ENCODE measurements at regions not wholly inside any gene's neighbourhood (a gene's known extent, or its start where the extent isn't known, plus 50 kb on each side); places are given as distances from the start of the nearest gene placed in this dataset.

- dilution Hi-C loops (cut with HindIII; ENCODE audit: low sequenced_read_pairs, unreplicated experiment) (no loop called here), intact Hi-C loops (cut with micrococcal nuclease) (no loop called here), in situ Hi-C loops (cut with MboI; ENCODE audit: low sequenced_read_pairs) (no loop called here)
- Histone ChIP-seq H3K27ac (ENCODE audit: insufficient read depth, low read length) (no peak overlapping the region), H3K79me1 (ENCODE audit: low read depth in 1 of 2, low read length in 2 of 2) (no peaks in the 10 kb centered on the region), H3K4me1 (ENCODE audit: control insufficient read depth, insufficient read depth, low read length) (no peaks in the 10 kb centered on the region), H2AK5ac (ENCODE audit: low read depth, low read length) (no peak overlapping the region), H3K4me2 (ENCODE audit: low read depth, low read length) (no peak overlapping the region), H3K4ac (ENCODE audit: low read depth, low read length) (no peak overlapping the region), H3K27me3 (ENCODE audit: control insufficient read depth, insufficient read depth, low read length) (no peaks in the 10 kb centered on the region), H2AK9ac (replicated peaks; ENCODE audit: low read depth, low read length, poor library complexity) (no peak overlapping the region), H2BK120ac (ENCODE audit: low read depth, low read length) (no peak overlapping the region), H3K18ac (ENCODE audit: low read depth, low read length) (no peak overlapping the region), H4K8ac (ENCODE audit: low read depth in 2 of 2, low read length in 2 of 2) (no peak overlapping the region), H3K23ac (ENCODE audit: low read depth, low read length) (no peak overlapping the region), H3K9ac (ENCODE audit: low read depth, low read length) (no peak overlapping the region), H4K20me1 (ENCODE audit: insufficient read depth, low read length) (no peaks in the 10 kb centered on the region), H3K36me3 (ENCODE audit: control insufficient read depth, insufficient read depth, low read length) (no peaks in the 10 kb centered on the region), H3K9me1 (ENCODE audit: insufficient read depth, low read length) (no peaks in the 10 kb centered on the region), H2BK15ac (ENCODE audit: low read depth, low read length) (no peak overlapping the region), H2BK20ac (ENCODE audit: low read depth, low read length) (no peak overlapping the region), H4K91ac (ENCODE audit: insufficient read depth, low read depth, low read length) (no peak overlapping the region), H2AFZ (replicated peaks; ENCODE audit: low read length, poor library complexity) (no peak overlapping the region), H4K5ac (ENCODE audit: low read depth, low read length) (no peak overlapping the region), H2BK5ac (ENCODE audit: low read depth, low read length, poor library complexity, severe bottlenecking) (no peak overlapping the region), H3K4me3 (ENCODE audit: insufficient read depth, low read depth, low read length) (no peak overlapping the region), H3K56ac (ENCODE audit: extremely low read depth, insufficient read depth, low read length) (no peak overlapping the region), H3K14ac (replicated peaks; ENCODE audit: low read depth, low read length) (no peak overlapping the region), H3K9me3 (ENCODE audit: control insufficient read depth, insufficient read depth, low read length) (peaks cover 7% of the 10 kb centered on the region)
- TF ChIP-seq RCOR1 (IDR thresholded peaks at IDR 0.05; ENCODE audit: insufficient replicate concordance, low read length) (no peak), BHLHE40 (IDR thresholded peaks at IDR 0.05; ENCODE audit: low read depth, low read length) (no peak), SMC3 (IDR thresholded peaks at IDR 0.05; ENCODE audit: low read depth, low read length) (no peak), CEBPB (IDR thresholded peaks at IDR 0.05; ENCODE audit: low read depth, low read length) (no peak)
- ChIA-PET CTCF (no interaction called here), POLR2A (ENCODE audit: unreplicated experiment) (no interaction called here)
- DNase-seq (no peak), ATAC-seq (ENCODE audit: low read depth) (no peak)
- BruUV-seq (replicated peaks) = no TSS peak
- no CpG with 5 or more reads among the region's 1 CpG for WGBS, 2 experiments (ENCODE audit: extremely low coverage in 2 of 2, insufficient read length in 1 of 2)
Observed at GRCh38 chr10:109619914-109620313, 303.4 kb downstream of the XPNPEP1 start.

Data from IMR-90 (cell line).